Colonic mucosa (tissue), 4 donors: ENCODE measurements at regions not wholly inside any gene's neighbourhood (a gene's known extent, or its start where the extent isn't known, plus 50 kb on each side); places are given as distances from the start of the nearest gene placed in this dataset.

Experiments
- DNase-seq: peaks from one replicate; pipeline ENCODE4 v3.0.0-alpha.2; 2020
- H3K27ac ChIP-seq: fragments of 200-600 bp; one replicate; pipeline ENCODE4 v1.8.0; 2021
- H3K27me3 ChIP-seq: fragments of 200-600 bp; one replicate; pipeline ENCODE4 v1.8.0; 2021
- H3K36me3 ChIP-seq: fragments of 200-600 bp; one replicate; pipeline ENCODE4 v1.8.0; 2021
- H3K4me1 ChIP-seq: fragments of 200-600 bp; one replicate; pipeline ENCODE4 v1.8.0; 2021; ENCODE audit warnings: mild to moderate bottlenecking
- H3K4me3 ChIP-seq: fragments of 200-600 bp; one replicate; pipeline ENCODE4 v1.8.0; 2021
- H3K9ac ChIP-seq, 2 donors: one replicate each; pipeline ENCODE4 v1.7.0; 2013; ENCODE audit warnings: control low read depth in 2 of 2, low read depth in 2 of 2, low read length in 2 of 2
- H3K9me3 ChIP-seq: fragments of 200-600 bp; one replicate; pipeline ENCODE4 v1.8.0; 2021
- CTCF ChIP-seq: fragments of 200-600 bp; IDR thresholded peaks from one replicate; pipeline ENCODE4 v1.8.0; 2022; ENCODE audit warnings: antibody characterized with exemption, mild to moderate bottlenecking
- intact Hi-C: fragments of 100-400 bp; cut with DNase I; formaldehyde crosslinking; loops from one replicate; pipeline ENCODE4 v1.14.1; 2022
- donor health status: healthy.
- donor health status: DM: no; HTN: no; CAD: no.
- donor health status: DM: no; HTN: no; CAD: no.

- Histone ChIP-seq H3K4me1 (no peaks in the 10 kb centered on the region), H3K27me3 (no peaks in the 10 kb centered on the region)
Observed at GRCh38 chr17:33814852-33815251, 440.2 kb upstream of the CCL2 start.

GRCh38 chr17:33816036-33816435 is 439.0 kb upstream of the CCL2 start:
- Histone ChIP-seq H3K9ac (no peak overlapping the region), H3K36me3 (no peaks in the 10 kb centered on the region), H3K27ac (no peak overlapping the region), H3K4me1 (no peaks in the 10 kb centered on the region), H3K9me3 (no peaks in the 10 kb centered on the region), H3K27me3 (no peaks in the 10 kb centered on the region), H3K4me3 (no peak overlapping the region)
- DNase-seq: no peak
- intact Hi-C loops: no loop called here
- TF ChIP-seq CTCF: no peak

More at GRCh38 chr17:33814852-33815251, 440.2 kb upstream of the CCL2 start:
- intact Hi-C loops: no loop called here
- Histone ChIP-seq H3K36me3 (no peaks in the 10 kb centered on the region), H3K4me3 (no peak overlapping the region), H3K9ac (no peak overlapping the region), H3K27ac (no peak overlapping the region), H3K9me3 (no peaks in the 10 kb centered on the region)
- no peak for TF ChIP-seq CTCF
- no peak for DNase-seq

- no peaks in the 10 kb centered on the region for H3K4me1 ChIP-seq
- H3K27ac ChIP-seq: no peak overlapping the region
- H3K9me3 ChIP-seq: no peaks in the 10 kb centered on the region
- H3K9ac ChIP-seq: no peak overlapping the region
- no peaks in the 10 kb centered on the region for H3K27me3 ChIP-seq
- H3K4me3 ChIP-seq: no peak overlapping the region
- no peaks in the 10 kb centered on the region for H3K36me3 ChIP-seq
- intact Hi-C loops: no loop called here
- TF ChIP-seq CTCF: no peak
- DNase-seq: no peak
Observed at GRCh38 chr17:33816842-33817617, 438.1 kb upstream of the CCL2 start.

- Histone ChIP-seq H3K9me3 (no peaks in the 10 kb centered on the region), H3K4me3 (no peak overlapping the region), H3K27ac (no peak overlapping the region), H3K9ac (no peak overlapping the region), H3K4me1 (no peaks in the 10 kb centered on the region), H3K36me3 (no peaks in the 10 kb centered on the region), H3K27me3 (no peaks in the 10 kb centered on the region)
- no peak for DNase-seq
- intact Hi-C loops: no loop called here
- no peak for TF ChIP-seq CTCF
Observed at GRCh38 chr17:33819539-33819938, 435.5 kb upstream of the CCL2 start.

- Histone ChIP-seq H3K27ac (no peak overlapping the region), H3K9me3 (no peaks in the 10 kb centered on the region), H3K27me3 (no peaks in the 10 kb centered on the region), H3K36me3 (no peaks in the 10 kb centered on the region), H3K9ac (no peak overlapping the region), H3K4me3 (no peak overlapping the region), H3K4me1 (no peaks in the 10 kb centered on the region)
- no peak for TF ChIP-seq CTCF
- DNase-seq: no peak
- intact Hi-C loops: no loop called here
Observed at GRCh38 chr17:33832262-33832661, 422.8 kb upstream of the CCL2 start.
